CD14-positive monocyte (primary cell): ENCODE measurements at regions not wholly inside any gene's neighbourhood (a gene's known extent, or its start where the extent isn't known, plus 50 kb on each side); places are given as distances from the start of the nearest gene placed in this dataset.

Source experiments
- DNase-seq, 3 donors: peaks; one replicate each; pipeline ENCODE4 v3.0.0-alpha.2; 2011 to 2022
- H2AFZ ChIP-seq: 2 replicates; pipeline ENCODE4 v1.6.0; 2012; ENCODE audit warnings: mild to moderate bottlenecking, low read depth, low read length, inconsistent platforms; ENCODE audit not compliant: insufficient read depth, poor library complexity, severe bottlenecking
- H3K27ac ChIP-seq, 2 donors: 1 replicate in 1 of 2; 2 replicates in 1 of 2; pipeline ENCODE4 v1.5.1; 2012 to 2013; ENCODE audit warnings: low read length in 2 of 2, control low read depth in 1 of 2, inconsistent platforms in 1 of 2, low read depth in 1 of 2, mild to moderate bottlenecking in 1 of 2
- H3K27me3 ChIP-seq, 2 donors: one replicate each; pipeline versions ENCODE4 v1.6.0 to v1.6.1; 2011 to 2013; ENCODE audit warnings: low read length in 2 of 2; ENCODE audit not compliant: control insufficient read depth in 2 of 2, insufficient read depth in 2 of 2
- H3K36me3 ChIP-seq, 2 donors: replicated peaks in 1 of 2; 1 replicate in 1 of 2; 2 replicates in 1 of 2; pipeline versions ENCODE4 v1.5.1 to v1.6.1; 2012 to 2013; ENCODE audit warnings: low read length in 2 of 2, control low read depth in 1 of 2, inconsistent platforms in 1 of 2, mild to moderate bottlenecking in 1 of 2; ENCODE audit not compliant: insufficient read depth in 2 of 2, control insufficient read depth in 1 of 2
- H3K4me1 ChIP-seq, 2 donors: 1 replicate in 1 of 2; 2 replicates in 1 of 2; pipeline versions ENCODE4 v1.5.1 to v1.6.1; 2012 to 2013; ENCODE audit warnings: low read length in 2 of 2, control low read depth in 1 of 2, inconsistent platforms in 1 of 2, mild to moderate bottlenecking in 1 of 2, moderate library complexity in 1 of 2; ENCODE audit not compliant: insufficient read depth in 2 of 2, control insufficient read depth in 1 of 2
- H3K4me2 ChIP-seq: replicated peaks from 2 replicates; pipeline ENCODE3; 2012; ENCODE audit warnings: low read length, moderate library complexity, mild to moderate bottlenecking; ENCODE audit not compliant: poor library complexity, severe bottlenecking; ENCODE audit errors: extremely low read depth
- H3K4me3 ChIP-seq, 3 experiments: fragments of 200-600 bp in 1 of 3; sonication (generic) in 1 of 3; replicated peaks in 1 of 3; 1 replicate in 2 of 3; 2 replicates in 1 of 3; pipeline ENCODE4 v1.5.1; 2011 to 2013; ENCODE audit warnings: low read length in 3 of 3, mild to moderate bottlenecking in 3 of 3, control low read depth in 2 of 3, low read depth in 2 of 3, inconsistent platforms in 1 of 3, moderate library complexity in 1 of 3
- H3K79me2 ChIP-seq: 2 replicates; pipeline ENCODE4 v1.6.0; 2012; ENCODE audit warnings: mild to moderate bottlenecking, control low read depth, inconsistent platforms, low read length, moderate library complexity; ENCODE audit not compliant: insufficient read depth
- H3K9ac ChIP-seq: 2 replicates; pipeline ENCODE4 v1.6.0; 2017; ENCODE audit warnings: low read length, mild to moderate bottlenecking; ENCODE audit not compliant: insufficient read depth, poor library complexity, severe bottlenecking
- H3K9me3 ChIP-seq, 2 donors: replicated peaks in 1 of 2; 1 replicate in 1 of 2; 2 replicates in 1 of 2; pipeline versions ENCODE4 v1.5.1 to v1.6.1; 2012 to 2013; ENCODE audit warnings: low read length in 2 of 2, control low read depth in 1 of 2; ENCODE audit not compliant: control insufficient read depth in 1 of 2, insufficient read depth in 1 of 2
- H4K20me1 ChIP-seq: 2 replicates; pipeline ENCODE4 v1.6.0; 2012; ENCODE audit warnings: mild to moderate bottlenecking, low read length, control low read depth, moderate library complexity; ENCODE audit not compliant: insufficient read depth
- H3K27ac Mint-ChIP-seq, 7 donors: one replicate each; pipeline ENCODE4 v1.8.0; 2020; ENCODE audit warnings: mild to moderate bottlenecking in 7 of 7, mixed read lengths in 7 of 7, moderate library complexity in 6 of 7, inconsistent platforms in 2 of 7
- H3K27me3 Mint-ChIP-seq, 3 donors: one replicate each; pipeline ENCODE4 v1.8.0; 2021 to 2022; ENCODE audit warnings: low read depth in 3 of 3, mild to moderate bottlenecking in 3 of 3, mixed read lengths in 3 of 3, moderate library complexity in 3 of 3, inconsistent platforms in 1 of 3
- H3K36me3 Mint-ChIP-seq, 2 donors: one replicate each; pipeline ENCODE4 v1.8.0; 2020; ENCODE audit warnings: mixed read lengths in 2 of 2, inconsistent platforms in 1 of 2, mild to moderate bottlenecking in 1 of 2
- H3K4me1 Mint-ChIP-seq: one replicate; pipeline ENCODE4 v1.8.0; 2020; ENCODE audit warnings: mild to moderate bottlenecking, mixed read lengths
- H3K4me3 Mint-ChIP-seq, 2 donors: one replicate each; pipeline ENCODE4 v1.8.0; 2020; ENCODE audit warnings: mild to moderate bottlenecking in 2 of 2, mixed read lengths in 2 of 2, moderate library complexity in 1 of 2
- H3K9me3 Mint-ChIP-seq, 7 donors: one replicate each; pipeline ENCODE4 v1.8.0; 2020 to 2022; ENCODE audit warnings: mixed read lengths in 7 of 7, mild to moderate bottlenecking in 6 of 7, moderate library complexity in 6 of 7, inconsistent platforms in 2 of 7
- WGBS: methylation state at CpG from one replicate; pipeline ENCODE4 v1.1.5; 2013; ENCODE audit warnings: missing lambda C conversion rate; ENCODE audit not compliant: insufficient coverage; 5-methylcytosine and 5-hydroxymethylcytosine counted together
- intact Hi-C, 2 donors: fragments of 100-400 bp; cut with micrococcal nuclease; formaldehyde crosslinking; loops; one replicate each; pipeline versions ENCODE4 v1.15.0 to v1.15.1; 2023
- TF ChIP-seq, protein P1 (sequence below): fragments of 200-600 bp; IDR thresholded peaks from one replicate; pipeline ENCODE4 v1.8.0; 2022; ENCODE audit warnings: antibody characterized with exemption, mild to moderate bottlenecking

- intact Hi-C loops = no loop called here
- Histone ChIP-seq H3K36me3 (no peaks in the 10 kb centered on the region), H3K9me3 (peaks cover 0 to 4% of the 10 kb centered on the region in 2 donors), H3K9ac (no peak overlapping the region), H3K4me3 (no peak overlapping the region), H3K4me1 (no peaks in the 10 kb centered on the region), H2AFZ (no peak overlapping the region), H3K79me2 (no peaks in the 10 kb centered on the region), H3K27ac (no peak overlapping the region), H3K27me3 (no peaks in the 10 kb centered on the region), H4K20me1 (no peaks in the 10 kb centered on the region), H3K4me2 (no peak overlapping the region)
- no peak overlapping the region for H3K4me3 Mint-ChIP-seq
- TF ChIP-seq, protein P1, sequence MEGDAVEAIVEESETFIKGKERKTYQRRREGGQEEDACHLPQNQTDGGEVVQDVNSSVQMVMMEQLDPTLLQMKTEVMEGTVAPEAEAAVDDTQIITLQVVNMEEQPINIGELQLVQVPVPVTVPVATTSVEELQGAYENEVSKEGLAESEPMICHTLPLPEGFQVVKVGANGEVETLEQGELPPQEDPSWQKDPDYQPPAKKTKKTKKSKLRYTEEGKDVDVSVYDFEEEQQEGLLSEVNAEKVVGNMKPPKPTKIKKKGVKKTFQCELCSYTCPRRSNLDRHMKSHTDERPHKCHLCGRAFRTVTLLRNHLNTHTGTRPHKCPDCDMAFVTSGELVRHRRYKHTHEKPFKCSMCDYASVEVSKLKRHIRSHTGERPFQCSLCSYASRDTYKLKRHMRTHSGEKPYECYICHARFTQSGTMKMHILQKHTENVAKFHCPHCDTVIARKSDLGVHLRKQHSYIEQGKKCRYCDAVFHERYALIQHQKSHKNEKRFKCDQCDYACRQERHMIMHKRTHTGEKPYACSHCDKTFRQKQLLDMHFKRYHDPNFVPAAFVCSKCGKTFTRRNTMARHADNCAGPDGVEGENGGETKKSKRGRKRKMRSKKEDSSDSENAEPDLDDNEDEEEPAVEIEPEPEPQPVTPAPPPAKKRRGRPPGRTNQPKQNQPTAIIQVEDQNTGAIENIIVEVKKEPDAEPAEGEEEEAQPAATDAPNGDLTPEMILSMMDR = no peak
- no peaks in the 10 kb centered on the region for H3K36me3 Mint-ChIP-seq
- H3K4me1 Mint-ChIP-seq = no peaks in the 10 kb centered on the region
- no peak overlapping the region for H3K27ac Mint-ChIP-seq
- H3K27me3 Mint-ChIP-seq = no peaks in the 10 kb centered on the region
- no peak for DNase-seq
- no CpG with 5 or more reads among the region's 1 CpG for WGBS
- H3K9me3 Mint-ChIP-seq = peaks cover 0 to 8% (median 0%) of the 10 kb centered on the region in 7 donors
Observed at GRCh38 chr13:68810660-68811059, 1297.0 kb upstream of the ATXN8OS start.

DNA sequence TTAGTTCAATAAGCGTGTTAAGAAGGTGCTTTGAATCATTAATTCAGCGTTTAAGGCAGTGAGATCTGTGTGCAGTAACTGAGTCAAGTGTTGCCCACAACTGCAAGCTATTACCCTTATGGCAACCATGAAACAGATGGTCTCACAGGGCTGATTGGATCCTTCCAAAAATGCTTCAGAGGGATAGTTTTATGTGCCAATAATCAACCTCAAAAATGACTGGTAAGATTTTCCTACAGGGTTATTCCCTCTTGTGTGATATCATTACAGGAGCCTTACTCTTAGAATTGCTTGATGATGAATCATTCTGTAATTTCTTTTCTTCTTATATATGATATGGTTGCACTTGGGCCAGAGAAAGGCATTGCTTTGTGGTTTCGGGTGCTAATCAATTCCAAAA is 1299.2 kb upstream of the ATXN8OS start:
- H3K9me3 Mint-ChIP-seq = peaks cover 0 to 8% (median 0%) of the 10 kb centered on the region in 7 donors
- no peaks in the 10 kb centered on the region for H3K79me2 ChIP-seq
- no peak overlapping the region for H3K27ac ChIP-seq
- no peaks in the 10 kb centered on the region for H3K4me1 ChIP-seq
- H3K36me3 Mint-ChIP-seq = no peaks in the 10 kb centered on the region
- no peaks in the 10 kb centered on the region for H3K36me3 ChIP-seq
- TF ChIP-seq, protein P1 = no peak
- H3K27ac Mint-ChIP-seq = no peak overlapping the region
- no peaks in the 10 kb centered on the region for H3K27me3 ChIP-seq
- no peak overlapping the region for H3K4me3 Mint-ChIP-seq
- no peak overlapping the region for H2AFZ ChIP-seq
- no peak overlapping the region for H3K9ac ChIP-seq
- H3K4me2 ChIP-seq = no peak overlapping the region
- intact Hi-C loops = no loop called here
- H3K9me3 ChIP-seq = peaks cover 0 to 4% of the 10 kb centered on the region in 2 donors
- H3K4me1 Mint-ChIP-seq = no peaks in the 10 kb centered on the region
- H3K4me3 ChIP-seq = no peak overlapping the region
- H3K27me3 Mint-ChIP-seq = no peaks in the 10 kb centered on the region
- no CpG with 5 or more reads among the region's 3 CpGs for WGBS
- H4K20me1 ChIP-seq = no peaks in the 10 kb centered on the region
- no peak for DNase-seq
